ENCODE measurements at regions not wholly inside any gene's neighbourhood (a gene's known extent, or its start where the extent isn't known, plus 50 kb on each side); places are given as distances from the start of the nearest gene placed in this dataset.

- no peak overlapping the region for H3K4me3 ChIP-seq (ENCODE audit: low read depth, low read length)
Measured at GRCh38 chr7:25314094-25314730, 85.9 kb upstream of the NPVF start.

- H3K4me3 ChIP-seq (ENCODE audit: low read depth, low read length) = no peak overlapping the region
Measured at GRCh38 chr7:25314731-25315267, 86.5 kb upstream of the NPVF start.

- H3K4me3 ChIP-seq (ENCODE audit: low read depth, low read length) = no peak overlapping the region
Measured at GRCh38 chr7:25316366-25316765, 88.1 kb upstream of the NPVF start.

- H3K4me3 ChIP-seq (ENCODE audit: low read depth, low read length) = no peak overlapping the region
Measured at GRCh38 chr7:25318047-25318446, 89.8 kb upstream of the NPVF start.

GRCh38 chr7:25319707-25320106 lies 91.4 kb upstream of the NPVF start:
- no peak overlapping the region for H3K4me3 ChIP-seq (ENCODE audit: low read depth, low read length)

GRCh38 chr7:25320791-25321190 lies 92.5 kb upstream of the NPVF start:
- no peak overlapping the region for H3K4me3 ChIP-seq (ENCODE audit: low read depth, low read length)

GRCh38 chr7:25321424-25321823 lies 93.1 kb upstream of the NPVF start:
- no peak overlapping the region for H3K4me3 ChIP-seq (ENCODE audit: low read depth, low read length)

- H3K4me3 ChIP-seq (ENCODE audit: low read depth, low read length) = no peak overlapping the region
Measured at GRCh38 chr7:25322473-25322872, 94.2 kb upstream of the NPVF start.

- no peak overlapping the region for H3K4me3 ChIP-seq (ENCODE audit: low read depth, low read length)
Measured at GRCh38 chr7:25325186-25325757, 97.0 kb upstream of the NPVF start.

- H3K4me3 ChIP-seq (ENCODE audit: low read depth, low read length) = no peak overlapping the region
Measured at GRCh38 chr7:25326501-25327156, 98.3 kb upstream of the NPVF start.

- no peak overlapping the region for H3K4me3 ChIP-seq (ENCODE audit: low read depth, low read length)
Measured at GRCh38 chr7:25329815-25330214, 101.5 kb upstream of the NPVF start.

GRCh38 chr7:25333296-25333928 lies 105.1 kb upstream of the NPVF start:
- no peak overlapping the region for H3K4me3 ChIP-seq (ENCODE audit: low read depth, low read length)

GRCh38 chr7:25347360-25348066 lies 119.2 kb upstream of the NPVF start:
- H3K4me3 ChIP-seq (ENCODE audit: low read depth, low read length) = no peak overlapping the region

- H3K4me3 ChIP-seq (ENCODE audit: low read depth, low read length) = no peak overlapping the region
Measured at GRCh38 chr7:25348104-25348503, 119.8 kb upstream of the NPVF start.

GRCh38 chr7:25349283-25350017 lies 121.2 kb upstream of the NPVF start:
- no peak overlapping the region for H3K4me3 ChIP-seq (ENCODE audit: low read depth, low read length)

GRCh38 chr7:25350041-25350440 lies 121.8 kb upstream of the NPVF start:
- no peak overlapping the region for H3K4me3 ChIP-seq (ENCODE audit: low read depth, low read length)

- H3K4me3 ChIP-seq (ENCODE audit: low read depth, low read length) = no peak overlapping the region
Measured at GRCh38 chr7:25351761-25352160, 123.5 kb upstream of the NPVF start.

- no peak overlapping the region for H3K4me3 ChIP-seq (ENCODE audit: low read depth, low read length)
Measured at GRCh38 chr7:25353196-25353595, 124.9 kb upstream of the NPVF start.

GRCh38 chr7:25353732-25354131 lies 125.4 kb upstream of the NPVF start:
- H3K4me3 ChIP-seq (ENCODE audit: low read depth, low read length) = no peak overlapping the region

- H3K4me3 ChIP-seq (ENCODE audit: low read depth, low read length) = no peak overlapping the region
Measured at GRCh38 chr7:25356534-25357151, 128.4 kb upstream of the NPVF start.

Data from iPS-11a (cell line).